CD4-positive, alpha-beta T cell (primary cell): ENCODE measurements at regions not wholly inside any gene's neighbourhood (a gene's known extent, or its start where the extent isn't known, plus 50 kb on each side); places are given as distances from the start of the nearest gene placed in this dataset.

ENCODE experiments used
- ATAC-seq: fragments of 200-7000 bp; cut with Tn5 transposase; one replicate; pipeline ENCODE4 v1.10.0; 2022; ENCODE audit warnings: mild to moderate bottlenecking; ENCODE audit not compliant: poor library complexity
- CTCF ChIA-PET: fragments of 350-600 bp; sonication (Branson Sonifier 250); formaldehyde crosslinking; loops from one replicate; lab custom pipeline; 2021; ENCODE audit warnings: antibody characterized with exemption, inconsistent platforms; lab: Charles Lee
- POLR2A ChIA-PET: fragments of 350-600 bp; sonication (Branson Sonifier 250); formaldehyde crosslinking; loops from one replicate; lab custom pipeline; 2021; ENCODE audit warnings: antibody characterized with exemption, inconsistent platforms; lab: Charles Lee
- DNase-seq, 14 experiments: peaks; one replicate each; pipeline ENCODE4 v3.0.0-alpha.2; 2013 to 2020; ENCODE audit warnings: mixed read lengths in 2 of 14
- H3K27ac ChIP-seq, 2 donors: one replicate each; pipeline versions ENCODE4 v1.5.1 to v1.7.0; 2013; ENCODE audit warnings: low read length in 2 of 2, low read depth in 1 of 2, mild to moderate bottlenecking in 1 of 2
- H3K27me3 ChIP-seq, 2 experiments: 1 replicate in 1 of 2; 2 replicates in 1 of 2; pipeline versions ENCODE4 v1.6.1 to v1.7.0; 2013; ENCODE audit warnings: low read length in 2 of 2, control low read depth in 1 of 2, mild to moderate bottlenecking in 1 of 2, moderate library complexity in 1 of 2; ENCODE audit not compliant: insufficient read depth in 2 of 2, control insufficient read depth in 1 of 2
- H3K36me3 ChIP-seq: one replicate; pipeline ENCODE4 v1.6.1; 2013; ENCODE audit warnings: low read length, control low read depth; ENCODE audit not compliant: insufficient read depth
- H3K4me1 ChIP-seq: one replicate; pipeline ENCODE4 v1.6.1; 2013; ENCODE audit warnings: low read length, control low read depth; ENCODE audit not compliant: insufficient read depth
- H3K4me3 ChIP-seq: one replicate; pipeline ENCODE4 v1.5.1; 2013; ENCODE audit warnings: mild to moderate bottlenecking, low read length, moderate library complexity
- H3K9me3 ChIP-seq, 2 experiments: 1 replicate in 1 of 2; 2 replicates in 1 of 2; pipeline versions ENCODE4 v1.6.1 to v1.7.0; 2013; ENCODE audit warnings: low read length in 2 of 2, mild to moderate bottlenecking in 2 of 2, control low read depth in 1 of 2, moderate library complexity in 1 of 2; ENCODE audit not compliant: control insufficient read depth in 1 of 2, insufficient read depth in 1 of 2
- H3K27ac Mint-ChIP-seq: one replicate; pipeline ENCODE4 v1.8.0; 2020; ENCODE audit warnings: mixed read lengths
- H3K27me3 Mint-ChIP-seq: one replicate; pipeline ENCODE4 v1.8.0; 2021; ENCODE audit warnings: mixed read lengths
- H3K36me3 Mint-ChIP-seq: one replicate; pipeline ENCODE4 v1.8.0; 2021; ENCODE audit warnings: low read depth, mixed read lengths
- H3K4me1 Mint-ChIP-seq: one replicate; pipeline ENCODE4 v1.8.0; 2021; ENCODE audit warnings: low read depth, mixed read lengths
- H3K4me3 Mint-ChIP-seq: one replicate; pipeline ENCODE4 v1.8.0; 2020; ENCODE audit warnings: mild to moderate bottlenecking, mixed read lengths
- H3K9me3 Mint-ChIP-seq: one replicate; pipeline ENCODE4 v1.8.0; 2020; ENCODE audit warnings: mixed read lengths
- intact Hi-C, 2 experiments: fragments of 100-400 bp; cut with DNase I in 1 of 2; cut with micrococcal nuclease in 1 of 2; formaldehyde crosslinking; loops; one replicate each; pipeline versions ENCODE4 v1.15.1 to v1.9.0; 2023 to 2025; cut with DNase I, micrococcal nuclease
- TF ChIP-seq, protein P1 (sequence below): fragments of 200-600 bp; IDR thresholded peaks from one replicate; pipeline ENCODE4 v1.8.0; 2022; ENCODE audit warnings: antibody characterized with exemption, mild to moderate bottlenecking

DNA sequence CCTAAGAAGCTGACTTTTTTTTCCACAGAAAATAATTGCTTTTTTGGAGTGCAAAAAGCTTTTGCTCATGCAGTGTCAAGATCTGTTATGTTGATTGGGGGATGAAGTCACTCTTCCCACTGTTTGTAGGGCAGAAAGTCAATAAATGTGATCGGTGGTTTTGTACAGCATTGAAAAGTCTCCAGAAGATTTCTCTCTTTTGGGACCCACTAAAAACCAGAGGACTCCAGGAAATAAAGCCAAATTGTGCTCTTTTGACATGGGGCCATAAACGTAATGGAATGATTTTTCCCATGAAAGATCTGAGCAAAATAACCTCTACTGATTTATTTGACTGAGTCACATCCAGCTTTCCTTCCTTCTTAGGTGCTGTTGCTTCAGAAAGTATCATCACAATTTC is 122.5 kb downstream of the SNAPC1 start:
- Mint-ChIP-seq H3K9me3 (no peaks in the 10 kb centered on the region), H3K4me1 (peaks cover 4% of the 10 kb centered on the region), H3K27ac (no peak overlapping the region), H3K27me3 (peaks cover 37% of the 10 kb centered on the region), H3K4me3 (no peak overlapping the region), H3K36me3 (no peaks in the 10 kb centered on the region)
- ATAC-seq (no peak), DNase-seq (no peak)
- POLR2A ChIA-PET = no interaction called here
- peaks cover 5% of the 10 kb centered on the region for H3K4me1 ChIP-seq
- intact Hi-C loops = no loop called here
- peaks cover 7 to 22% of the 10 kb centered on the region in 2 experiments for H3K27me3 ChIP-seq
- H3K9me3 ChIP-seq = no peaks in the 10 kb centered on the region
- H3K27ac ChIP-seq = no peak overlapping the region
- H3K36me3 ChIP-seq = no peaks in the 10 kb centered on the region
- TF ChIP-seq, protein P1, sequence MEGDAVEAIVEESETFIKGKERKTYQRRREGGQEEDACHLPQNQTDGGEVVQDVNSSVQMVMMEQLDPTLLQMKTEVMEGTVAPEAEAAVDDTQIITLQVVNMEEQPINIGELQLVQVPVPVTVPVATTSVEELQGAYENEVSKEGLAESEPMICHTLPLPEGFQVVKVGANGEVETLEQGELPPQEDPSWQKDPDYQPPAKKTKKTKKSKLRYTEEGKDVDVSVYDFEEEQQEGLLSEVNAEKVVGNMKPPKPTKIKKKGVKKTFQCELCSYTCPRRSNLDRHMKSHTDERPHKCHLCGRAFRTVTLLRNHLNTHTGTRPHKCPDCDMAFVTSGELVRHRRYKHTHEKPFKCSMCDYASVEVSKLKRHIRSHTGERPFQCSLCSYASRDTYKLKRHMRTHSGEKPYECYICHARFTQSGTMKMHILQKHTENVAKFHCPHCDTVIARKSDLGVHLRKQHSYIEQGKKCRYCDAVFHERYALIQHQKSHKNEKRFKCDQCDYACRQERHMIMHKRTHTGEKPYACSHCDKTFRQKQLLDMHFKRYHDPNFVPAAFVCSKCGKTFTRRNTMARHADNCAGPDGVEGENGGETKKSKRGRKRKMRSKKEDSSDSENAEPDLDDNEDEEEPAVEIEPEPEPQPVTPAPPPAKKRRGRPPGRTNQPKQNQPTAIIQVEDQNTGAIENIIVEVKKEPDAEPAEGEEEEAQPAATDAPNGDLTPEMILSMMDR = no peak
- CTCF ChIA-PET = no interaction called here
- no peak overlapping the region for H3K4me3 ChIP-seq

DNA sequence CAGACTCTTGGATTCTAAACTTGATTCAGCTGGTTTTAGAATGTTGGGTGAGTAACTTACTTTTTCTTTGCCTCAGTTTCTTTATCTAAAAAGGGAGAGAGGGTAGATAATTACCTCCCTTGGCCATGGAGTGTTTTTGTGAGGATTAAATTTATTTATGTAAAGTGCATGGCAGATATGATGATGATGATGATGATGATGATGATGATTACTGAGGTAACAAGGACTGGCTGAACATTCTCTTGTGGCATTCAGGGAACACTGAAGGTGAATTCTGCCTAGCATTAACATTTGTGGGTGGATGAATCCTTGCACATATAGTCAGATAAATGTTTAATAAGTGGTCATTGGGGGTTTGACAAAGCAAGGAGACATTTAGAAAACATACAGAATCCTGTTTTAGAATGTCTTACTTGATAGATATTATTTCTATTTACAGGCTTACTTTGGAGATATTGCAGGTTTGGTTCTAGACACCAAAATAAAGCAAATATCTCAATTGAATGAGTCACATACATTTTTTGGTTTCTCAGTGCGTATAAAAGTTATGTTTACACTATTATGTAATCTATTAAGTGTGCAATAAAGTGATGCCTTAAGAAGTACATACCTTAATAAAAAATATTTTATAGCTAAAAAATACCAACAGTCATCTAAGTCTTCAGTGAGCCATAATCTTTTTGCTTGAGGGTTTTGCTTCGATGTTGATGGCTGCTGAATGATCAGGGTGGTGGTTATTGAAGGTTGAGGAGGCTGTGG is 123.2 kb downstream of the SNAPC1 start:
- Mint-ChIP-seq H3K27me3 (peaks cover 30% of the 10 kb centered on the region), H3K4me3 (no peak overlapping the region), H3K36me3 (no peaks in the 10 kb centered on the region), H3K27ac (no peak overlapping the region), H3K4me1 (peaks cover 11% of the 10 kb centered on the region), H3K9me3 (no peaks in the 10 kb centered on the region)
- Histone ChIP-seq H3K4me3 (no peak overlapping the region), H3K27ac (no peak overlapping the region), H3K27me3 (peaks cover 3 to 22% of the 10 kb centered on the region in 2 experiments), H3K9me3 (no peaks in the 10 kb centered on the region), H3K4me1 (peaks cover 11% of the 10 kb centered on the region), H3K36me3 (no peaks in the 10 kb centered on the region)
- TF ChIP-seq, protein P1 = no peak
- POLR2A ChIA-PET = no interaction called here
- DNase-seq (no peak), ATAC-seq (no peak)
- CTCF ChIA-PET = no interaction called here
- intact Hi-C loops = no loop called here

DNA sequence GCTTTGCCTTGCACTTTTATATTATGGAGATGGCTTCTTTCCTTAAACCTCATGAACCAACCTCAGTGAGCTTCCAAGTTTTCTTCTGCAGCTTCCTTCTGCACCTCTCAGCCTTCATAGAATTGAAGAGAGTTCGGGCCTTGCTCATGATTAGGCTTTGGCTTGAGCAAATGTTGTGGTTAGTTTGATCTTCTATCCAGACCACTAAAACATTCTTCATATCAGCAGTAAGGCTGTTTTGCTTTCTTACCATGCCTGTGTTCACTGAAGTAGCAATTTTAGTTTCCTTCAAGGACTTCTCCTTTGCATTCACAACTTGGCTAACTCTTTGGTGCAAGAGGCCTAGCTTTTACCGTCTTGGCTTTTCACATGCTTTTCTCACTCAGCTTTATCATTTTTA is 125.4 kb downstream of the SNAPC1 start:
- no peaks in the 10 kb centered on the region for H3K9me3 ChIP-seq
- Mint-ChIP-seq H3K27me3 (peaks cover 13% of the 10 kb centered on the region), H3K36me3 (no peaks in the 10 kb centered on the region), H3K4me1 (peaks cover 14% of the 10 kb centered on the region), H3K27ac (no peak overlapping the region), H3K9me3 (no peaks in the 10 kb centered on the region), H3K4me3 (no peak overlapping the region)
- no peak overlapping the region for H3K4me3 ChIP-seq
- H3K4me1 ChIP-seq = peaks cover 11% of the 10 kb centered on the region
- no peaks in the 10 kb centered on the region for H3K36me3 ChIP-seq
- ChIA-PET POLR2A (no interaction called here), CTCF (no interaction called here)
- H3K27ac ChIP-seq = no peak overlapping the region
- TF ChIP-seq, protein P1 = no peak
- DNase-seq = no peak
- intact Hi-C loops = no loop called here
- peaks cover 3 to 9% of the 10 kb centered on the region in 2 experiments for H3K27me3 ChIP-seq
- no peak for ATAC-seq
